ENCODE measurements at regions not wholly inside any gene's neighbourhood (a gene's known extent, or its start where the extent isn't known, plus 50 kb on each side); places are given as distances from the start of the nearest gene placed in this dataset.

- TF ChIP-seq, protein P1, sequence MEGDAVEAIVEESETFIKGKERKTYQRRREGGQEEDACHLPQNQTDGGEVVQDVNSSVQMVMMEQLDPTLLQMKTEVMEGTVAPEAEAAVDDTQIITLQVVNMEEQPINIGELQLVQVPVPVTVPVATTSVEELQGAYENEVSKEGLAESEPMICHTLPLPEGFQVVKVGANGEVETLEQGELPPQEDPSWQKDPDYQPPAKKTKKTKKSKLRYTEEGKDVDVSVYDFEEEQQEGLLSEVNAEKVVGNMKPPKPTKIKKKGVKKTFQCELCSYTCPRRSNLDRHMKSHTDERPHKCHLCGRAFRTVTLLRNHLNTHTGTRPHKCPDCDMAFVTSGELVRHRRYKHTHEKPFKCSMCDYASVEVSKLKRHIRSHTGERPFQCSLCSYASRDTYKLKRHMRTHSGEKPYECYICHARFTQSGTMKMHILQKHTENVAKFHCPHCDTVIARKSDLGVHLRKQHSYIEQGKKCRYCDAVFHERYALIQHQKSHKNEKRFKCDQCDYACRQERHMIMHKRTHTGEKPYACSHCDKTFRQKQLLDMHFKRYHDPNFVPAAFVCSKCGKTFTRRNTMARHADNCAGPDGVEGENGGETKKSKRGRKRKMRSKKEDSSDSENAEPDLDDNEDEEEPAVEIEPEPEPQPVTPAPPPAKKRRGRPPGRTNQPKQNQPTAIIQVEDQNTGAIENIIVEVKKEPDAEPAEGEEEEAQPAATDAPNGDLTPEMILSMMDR (IDR thresholded peaks at IDR 0.05): no peak
- no peak for TF ChIP-seq POLR2A (IDR thresholded peaks at IDR 0.05)
Measured at GRCh38 chr5:164553851-164554250, 1048.4 kb downstream of the MAT2B start.
